ENCODE measurements at regions not wholly inside any gene's neighbourhood (a gene's known extent, or its start where the extent isn't known, plus 50 kb on each side); places are given as distances from the start of the nearest gene placed in this dataset.

DNA sequence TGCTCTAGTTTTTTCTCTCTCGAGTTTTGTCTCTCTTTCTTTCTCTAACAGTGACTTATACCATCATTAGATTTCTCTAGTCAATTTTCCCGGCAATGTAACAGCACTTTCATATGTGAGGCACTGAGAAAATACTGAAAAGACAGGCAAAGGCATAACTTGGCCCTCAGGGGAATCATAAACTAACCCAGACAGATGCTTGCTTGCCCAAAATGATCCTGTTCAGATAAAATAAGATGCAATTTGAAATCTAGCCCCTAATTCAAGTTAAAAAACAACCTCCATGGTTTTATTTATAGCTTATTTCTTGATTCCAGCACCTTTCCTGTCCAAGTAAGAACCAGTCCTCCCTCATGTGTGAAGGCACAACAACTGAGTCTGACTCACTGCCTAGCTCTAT lies 294.6 kb downstream of the GAS1 start:
- TF ChIP-seq CTCF (conservative IDR thresholded peaks at IDR 0.05) (no peak), EZH2 (IDR thresholded peaks at IDR 0.05; ENCODE audit: low read depth) (no peak)

All from PC-9 (cell line).